ENCODE measurements at regions not wholly inside any gene's neighbourhood (a gene's known extent, or its start where the extent isn't known, plus 50 kb on each side); places are given as distances from the start of the nearest gene placed in this dataset.
"Not testable (repeated sequence)": the region's sequence is repeated elsewhere in the genome, so short reads cannot be mapped to it uniquely, and the experiment has no call there.

GRCh38 chr4:104907991-104908390 is 238.7 kb upstream of the TET2 start:
- H3K4me1 ChIP-seq (ENCODE audit: control insufficient read depth, insufficient read depth, low read length, poor library complexity, severe bottlenecking) = no peaks in the 10 kb centered on the region
- H3K36me3 ChIP-seq (ENCODE audit: control insufficient read depth, insufficient read depth, low read length) = no peaks in the 10 kb centered on the region
- H3K4me3 ChIP-seq (ENCODE audit: extremely low read depth, insufficient read depth, low read length, poor library complexity, severe bottlenecking) = no peak overlapping the region
- H3K27ac ChIP-seq (ENCODE audit: low read depth, low read length, severe bottlenecking) = no peak overlapping the region
- no peaks in the 10 kb centered on the region for H3K9me3 ChIP-seq (ENCODE audit: control insufficient read depth, low read length)
- no CpG with 5 or more reads among the region's 1 CpG for WGBS, 2 experiments (ENCODE audit: insufficient coverage in 2 of 2)

- Histone ChIP-seq H3K9me3 (ENCODE audit: control insufficient read depth, low read length) (no peaks in the 10 kb centered on the region), H3K4me1 (ENCODE audit: control insufficient read depth, insufficient read depth, low read length, poor library complexity, severe bottlenecking) (no peaks in the 10 kb centered on the region), H3K4me3 (ENCODE audit: extremely low read depth, insufficient read depth, low read length, poor library complexity, severe bottlenecking) (no peak overlapping the region), H3K36me3 (ENCODE audit: control insufficient read depth, insufficient read depth, low read length) (no peaks in the 10 kb centered on the region), H3K27ac (ENCODE audit: low read depth, low read length, severe bottlenecking) (no peak overlapping the region)
- WGBS, 2 experiments (ENCODE audit: insufficient coverage in 2 of 2) = no CpG with 5 or more reads among the region's 1 CpG
Measured at GRCh38 chr4:104909376-104909775, 237.3 kb upstream of the TET2 start.

- Histone ChIP-seq H3K4me3 (ENCODE audit: extremely low read depth, insufficient read depth, low read length, poor library complexity, severe bottlenecking) (no peak overlapping the region), H3K4me1 (ENCODE audit: control insufficient read depth, insufficient read depth, low read length, poor library complexity, severe bottlenecking) (no peaks in the 10 kb centered on the region), H3K9me3 (ENCODE audit: control insufficient read depth, low read length) (no peaks in the 10 kb centered on the region), H3K27ac (ENCODE audit: low read depth, low read length, severe bottlenecking) (no peak overlapping the region), H3K36me3 (ENCODE audit: control insufficient read depth, insufficient read depth, low read length) (no peaks in the 10 kb centered on the region)
- WGBS, 2 experiments (ENCODE audit: insufficient coverage in 2 of 2) = 67 to 71% methylated on average over 1 of the region's 1 CpG
Measured at GRCh38 chr4:104912518-104912917, 234.2 kb upstream of the TET2 start.

- H3K4me1 ChIP-seq (ENCODE audit: control insufficient read depth, insufficient read depth, low read length, poor library complexity, severe bottlenecking) = no peaks in the 10 kb centered on the region
- H3K27ac ChIP-seq (ENCODE audit: low read depth, low read length, severe bottlenecking) = no peak overlapping the region
- H3K36me3 ChIP-seq (ENCODE audit: control insufficient read depth, insufficient read depth, low read length) = no peaks in the 10 kb centered on the region
- no peaks in the 10 kb centered on the region for H3K9me3 ChIP-seq (ENCODE audit: control insufficient read depth, low read length)
- 57% methylated on average over 1 of the region's 3 CpGs; no CpG with 5 or more reads in 1 of the 2 experiments for WGBS, 2 experiments (ENCODE audit: insufficient coverage in 2 of 2)
- H3K4me3 ChIP-seq (ENCODE audit: extremely low read depth, insufficient read depth, low read length, poor library complexity, severe bottlenecking) = no peak overlapping the region
Measured at GRCh38 chr4:104915373-104915772, 231.3 kb upstream of the TET2 start.

- Histone ChIP-seq H3K36me3 (ENCODE audit: control insufficient read depth, insufficient read depth, low read length) (no peaks in the 10 kb centered on the region), H3K4me1 (ENCODE audit: control insufficient read depth, insufficient read depth, low read length, poor library complexity, severe bottlenecking) (no peaks in the 10 kb centered on the region), H3K27ac (ENCODE audit: low read depth, low read length, severe bottlenecking) (no peak overlapping the region), H3K9me3 (ENCODE audit: control insufficient read depth, low read length) (no peaks in the 10 kb centered on the region), H3K4me3 (ENCODE audit: extremely low read depth, insufficient read depth, low read length, poor library complexity, severe bottlenecking) (no peak overlapping the region)
- WGBS, 2 experiments (ENCODE audit: insufficient coverage in 2 of 2) = no CpG with 5 or more reads among the region's 3 CpGs
Measured at GRCh38 chr4:104915864-104916263, 230.8 kb upstream of the TET2 start.

- Histone ChIP-seq H3K36me3 (ENCODE audit: control insufficient read depth, insufficient read depth, low read length) (no peaks in the 10 kb centered on the region), H3K27ac (ENCODE audit: low read depth, low read length, severe bottlenecking) (no peak overlapping the region), H3K4me1 (ENCODE audit: control insufficient read depth, insufficient read depth, low read length, poor library complexity, severe bottlenecking) (no peaks in the 10 kb centered on the region), H3K9me3 (ENCODE audit: control insufficient read depth, low read length) (no peaks in the 10 kb centered on the region), H3K4me3 (ENCODE audit: extremely low read depth, insufficient read depth, low read length, poor library complexity, severe bottlenecking) (no peak overlapping the region)
Measured at GRCh38 chr4:104919406-104919805, 227.3 kb upstream of the TET2 start.

- no peaks in the 10 kb centered on the region for H3K36me3 ChIP-seq (ENCODE audit: control insufficient read depth, insufficient read depth, low read length)
- WGBS, 2 experiments (ENCODE audit: insufficient coverage in 2 of 2) = 92 to 95% methylated on average over 6 to 7 of the region's 7 CpGs
- no peak overlapping the region for H3K27ac ChIP-seq (ENCODE audit: low read depth, low read length, severe bottlenecking)
- peaks cover 11% of the 10 kb centered on the region for H3K4me1 ChIP-seq (ENCODE audit: control insufficient read depth, insufficient read depth, low read length, poor library complexity, severe bottlenecking)
- H3K4me3 ChIP-seq (ENCODE audit: extremely low read depth, insufficient read depth, low read length, poor library complexity, severe bottlenecking) = no peak overlapping the region
- H3K9me3 ChIP-seq (ENCODE audit: control insufficient read depth, low read length) = no peaks in the 10 kb centered on the region
Measured at GRCh38 chr4:104930298-104930697, 216.4 kb upstream of the TET2 start.

GRCh38 chr4:104930745-104931736 is 215.6 kb upstream of the TET2 start:
- WGBS, 2 experiments (ENCODE audit: insufficient coverage in 2 of 2) = 70 to 75% methylated on average over 1 to 4 of the region's 5 CpGs

GRCh38 chr4:104938624-104939023 is 208.1 kb upstream of the TET2 start:
- H3K27ac ChIP-seq (ENCODE audit: low read depth, low read length, severe bottlenecking) = no peak overlapping the region
- H3K4me1 ChIP-seq (ENCODE audit: control insufficient read depth, insufficient read depth, low read length, poor library complexity, severe bottlenecking) = no peaks in the 10 kb centered on the region
- no peaks in the 10 kb centered on the region for H3K36me3 ChIP-seq (ENCODE audit: control insufficient read depth, insufficient read depth, low read length)
- no peaks in the 10 kb centered on the region for H3K9me3 ChIP-seq (ENCODE audit: control insufficient read depth, low read length)
- WGBS, 2 experiments (ENCODE audit: insufficient coverage in 2 of 2) = 86 to 100% methylated on average over 1 of the region's 1 CpG
- H3K4me3 ChIP-seq (ENCODE audit: extremely low read depth, insufficient read depth, low read length, poor library complexity, severe bottlenecking) = no peak overlapping the region

More at GRCh38 chr4:104930745-104931736, 215.6 kb upstream of the TET2 start:
- peaks cover 11% of the 10 kb centered on the region for H3K4me1 ChIP-seq (ENCODE audit: control insufficient read depth, insufficient read depth, low read length, poor library complexity, severe bottlenecking)
- H3K27ac ChIP-seq (ENCODE audit: low read depth, low read length, severe bottlenecking); H3K9me3 ChIP-seq (ENCODE audit: control insufficient read depth, low read length); H3K36me3 ChIP-seq (ENCODE audit: control insufficient read depth, insufficient read depth, low read length); H3K4me3 ChIP-seq (ENCODE audit: extremely low read depth, insufficient read depth, low read length, poor library complexity, severe bottlenecking): not testable (repeated sequence)

GRCh38 chr4:104940927-104941326 is 205.7 kb upstream of the TET2 start:
- Histone ChIP-seq H3K27ac (ENCODE audit: low read depth, low read length, severe bottlenecking) (no peak overlapping the region), H3K4me3 (ENCODE audit: extremely low read depth, insufficient read depth, low read length, poor library complexity, severe bottlenecking) (no peak overlapping the region), H3K4me1 (ENCODE audit: control insufficient read depth, insufficient read depth, low read length, poor library complexity, severe bottlenecking) (no peaks in the 10 kb centered on the region), H3K9me3 (ENCODE audit: control insufficient read depth, low read length) (no peaks in the 10 kb centered on the region), H3K36me3 (ENCODE audit: control insufficient read depth, insufficient read depth, low read length) (no peaks in the 10 kb centered on the region)
- no CpG with 5 or more reads among the region's 2 CpGs for WGBS, 2 experiments (ENCODE audit: insufficient coverage in 2 of 2)

GRCh38 chr4:104941661-104942062 is 205.0 kb upstream of the TET2 start:
- Histone ChIP-seq H3K4me1 (ENCODE audit: control insufficient read depth, insufficient read depth, low read length, poor library complexity, severe bottlenecking) (no peaks in the 10 kb centered on the region), H3K36me3 (ENCODE audit: control insufficient read depth, insufficient read depth, low read length) (no peaks in the 10 kb centered on the region), H3K9me3 (ENCODE audit: control insufficient read depth, low read length) (no peaks in the 10 kb centered on the region), H3K27ac (ENCODE audit: low read depth, low read length, severe bottlenecking) (no peak overlapping the region), H3K4me3 (ENCODE audit: extremely low read depth, insufficient read depth, low read length, poor library complexity, severe bottlenecking) (no peak overlapping the region)
- no CpG with 5 or more reads among the region's 1 CpG for WGBS, 2 experiments (ENCODE audit: insufficient coverage in 2 of 2)
